SK-N-SH (cell line): ENCODE measurements at regions not wholly inside any gene's neighbourhood (a gene's known extent, or its start where the extent isn't known, plus 50 kb on each side); places are given as distances from the start of the nearest gene placed in this dataset.

Experiments
- CTCF ChIA-PET: fragments of 300-600, 350-600 bp; formaldehyde crosslinking; extraction: SDS; loops from one replicate; lab custom pipeline; 2021; lab: Yijun Ruan, JAX
- POLR2A ChIA-PET: fragments of 350-600 bp; sonication (Branson Sonifier 250); formaldehyde crosslinking; extraction: SDS; loops from one replicate; lab custom pipeline; 2020; ENCODE audit warnings: antibody characterized with exemption, inconsistent platforms; lab: Yijun Ruan, JAX
- DNase-seq: peaks from one replicate; pipeline ENCODE4 v3.0.0; 2012
- H2AFZ ChIP-seq: fragments of 200-600 bp; sonication (generic); 2 replicates; pipeline ENCODE4 v1.8.1; 2016; ENCODE audit warnings: antibody characterized with exemption, mild to moderate bottlenecking, low read depth
- H3F3A ChIP-seq: fragments of 200-600 bp; sonication (generic); replicated peaks from 2 replicates; pipeline ENCODE3; 2016; ENCODE audit warnings: antibody characterized with exemption, mild to moderate bottlenecking; ENCODE audit not compliant: insufficient read depth
- H3K27ac ChIP-seq, 2 experiments: fragments of 200-500 bp in 1 of 2; fragments of 200-600 bp in 1 of 2; sonication (Bioruptor generic) in 1 of 2; sonication (generic), shearing (Covaris generic) in 1 of 2; 2 replicates each; pipeline versions ENCODE4 v1.5.1 to v1.6.1; 2014 to 2016; ENCODE audit warnings: low read depth in 2 of 2, inconsistent platforms in 1 of 2, low read length in 1 of 2, mild to moderate bottlenecking in 1 of 2, mixed read lengths in 1 of 2
- H3K27me3 ChIP-seq: fragments of 200-600 bp; sonication (generic), shearing (Covaris generic); 2 replicates; pipeline ENCODE4 v1.6.1; 2016; ENCODE audit warnings: mixed run types; ENCODE audit not compliant: insufficient read depth
- H3K36me3 ChIP-seq, 2 experiments: fragments of 200-500 bp in 1 of 2; fragments of 200-600 bp in 1 of 2; sonication (Bioruptor generic) in 1 of 2; sonication (generic) in 1 of 2; replicated peaks in 1 of 2; 2 replicates each; pipeline versions ENCODE3 to v1.5.1; 2014 to 2016; ENCODE audit warnings: low read length in 1 of 2, mild to moderate bottlenecking in 1 of 2; ENCODE audit not compliant: insufficient read depth in 2 of 2, control insufficient read depth in 1 of 2
- H3K4me1 ChIP-seq, 2 experiments: fragments of 200-500 bp in 1 of 2; fragments of 200-600 bp in 1 of 2; sonication (Bioruptor generic) in 1 of 2; sonication (generic), shearing (Covaris generic) in 1 of 2; 2 replicates each; pipeline versions ENCODE4 v1.5.1 to v1.6.1; 2014 to 2016; ENCODE audit warnings: low read depth in 1 of 2, low read length in 1 of 2, mixed run types in 1 of 2; ENCODE audit not compliant: insufficient read depth in 2 of 2, control insufficient read depth in 1 of 2
- H3K4me2 ChIP-seq: fragments of 200-600 bp; sonication (generic), shearing (Covaris generic); 2 replicates; pipeline ENCODE4 v1.6.1; 2017; ENCODE audit warnings: mixed run types
- H3K4me3 ChIP-seq, 2 experiments: fragments of 200-500 bp in 1 of 2; fragments of 200-600 bp in 1 of 2; sonication (Bioruptor generic) in 1 of 2; sonication (generic), shearing (Covaris generic) in 1 of 2; 2 replicates each; pipeline versions ENCODE4 v1.5.1 to v1.8.1; 2014 to 2016; ENCODE audit warnings: low read depth in 2 of 2, inconsistent platforms in 1 of 2, low read length in 1 of 2, mild to moderate bottlenecking in 1 of 2, mixed read lengths in 1 of 2, moderate library complexity in 1 of 2
- H3K79me2 ChIP-seq: fragments of 200-600 bp; sonication (generic); 2 replicates; pipeline ENCODE4 v1.8.1; 2017; ENCODE audit warnings: mild to moderate bottlenecking; ENCODE audit not compliant: insufficient read depth
- H3K9ac ChIP-seq: fragments of 200-600 bp; sonication (generic); 2 replicates; pipeline ENCODE4 v1.6.1; 2017; ENCODE audit warnings: mixed run types
- H3K9me2 ChIP-seq: fragments of 200-600 bp; sonication (generic); 2 replicates; pipeline ENCODE4 v1.6.1; 2017; ENCODE audit warnings: mixed run types
- H3K9me3 ChIP-seq: fragments of 200-600 bp; sonication (generic); 2 replicates; pipeline ENCODE4 v1.6.1; 2017; ENCODE audit warnings: mixed run types, mild to moderate bottlenecking, moderate library complexity
- H4K20me1 ChIP-seq: fragments of 200-600 bp; sonication (generic); 2 replicates; pipeline ENCODE4 v1.6.1; 2017; ENCODE audit warnings: mild to moderate bottlenecking, mixed run types; ENCODE audit not compliant: insufficient read depth
- ELF1 ChIP-seq: IDR thresholded peaks from 2 replicates; pipeline ENCODE4 v1.4.0; 2012
- EP300 ChIP-seq, 2 experiments: IDR thresholded peaks; 2 replicates each; pipeline versions ENCODE4 v1.4.0 to v1.6.1; 2012; ENCODE audit warnings: borderline replicate concordance in 1 of 2, low read depth in 1 of 2, low read length in 1 of 2
- GABPA ChIP-seq: IDR thresholded peaks from 2 replicates; pipeline ENCODE4 v1.4.0; 2012; ENCODE audit warnings: low read depth, mild to moderate bottlenecking
- JUND ChIP-seq: IDR thresholded peaks from 2 replicates; pipeline ENCODE4 v1.4.0; 2012
- MEF2A ChIP-seq: IDR thresholded peaks from 2 replicates; pipeline ENCODE4 v1.4.0; 2012; ENCODE audit warnings: low read depth, borderline replicate concordance
- MXI1 ChIP-seq: IDR thresholded peaks from 2 replicates; pipeline ENCODE4 v1.6.1; 2012; ENCODE audit warnings: mild to moderate bottlenecking, low read depth, low read length, improper control_type of control experiment
- NFIC ChIP-seq: IDR thresholded peaks from 2 replicates; pipeline ENCODE4 v1.4.0; 2012; ENCODE audit warnings: borderline replicate concordance
- NRF1 ChIP-seq: IDR thresholded peaks from 2 replicates; pipeline ENCODE4 v1.6.1; 2012; ENCODE audit warnings: low read depth, mild to moderate bottlenecking, low read length
- POLR2AphosphoS5 ChIP-seq: IDR thresholded peaks from 2 replicates; pipeline ENCODE4 v1.6.1; 2012; ENCODE audit warnings: low read depth, low read length
- RCOR1 ChIP-seq: fragments of 150-350 bp; IDR thresholded peaks from 2 replicates; pipeline ENCODE4 v1.6.1; 2017; ENCODE audit warnings: antibody characterized with exemption, low read length
- SIN3A ChIP-seq: IDR thresholded peaks from 2 replicates; pipeline ENCODE4 v1.6.1; 2012; ENCODE audit warnings: low read depth, mild to moderate bottlenecking, low read length, moderate library complexity, borderline replicate concordance
- TCF12 ChIP-seq: IDR thresholded peaks from 2 replicates; pipeline ENCODE4 v1.4.0; 2012
- YY1 ChIP-seq: IDR thresholded peaks from 2 replicates; pipeline ENCODE4 v1.4.0; 2012; ENCODE audit warnings: low read depth, mild to moderate bottlenecking
- WGBS: methylation state at CpG from one replicate; pipeline ENCODE4 v1.1.6; 2017; ENCODE audit warnings: low lambda C conversion rate; 5-methylcytosine and 5-hydroxymethylcytosine counted together
- TF ChIP-seq, protein P1 (sequence below): IDR thresholded peaks from 2 replicates; pipeline ENCODE4 v1.4.0; 2012; ENCODE audit warnings: low read depth, borderline replicate concordance
- TF ChIP-seq, protein P2 (sequence below): IDR thresholded peaks from 2 replicates; pipeline ENCODE4 v1.4.0; 2012; ENCODE audit warnings: low read depth, borderline replicate concordance
- TF ChIP-seq, protein P3 (sequence below): IDR thresholded peaks from 2 replicates; pipeline ENCODE4; 2012

DNA sequence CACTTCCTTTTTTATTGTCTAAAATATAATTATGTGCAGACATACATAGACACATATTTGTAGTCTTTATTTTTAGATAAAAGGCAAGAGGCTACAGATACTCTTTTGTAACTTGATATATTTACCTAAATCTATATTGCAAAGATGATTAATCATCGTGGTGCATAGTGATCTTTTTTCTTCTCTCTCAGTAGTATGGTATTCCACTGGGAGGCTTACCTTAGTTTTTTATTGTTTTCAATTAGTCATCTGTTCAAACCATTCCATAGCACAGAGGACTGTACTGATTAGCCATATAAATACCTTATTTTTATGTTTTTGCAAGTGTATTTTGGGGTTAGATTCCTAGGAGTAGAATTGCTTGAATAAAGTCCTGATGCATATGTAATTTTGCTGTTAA is 619.7 kb downstream of the GRXCR1 start:
- Histone ChIP-seq H3K27me3 (no peaks in the 10 kb centered on the region; the same call in 1 of the 2 replicates), H2AFZ (no peak overlapping the region), H3K4me3 (no peak overlapping the region), H3F3A (no peaks in the 10 kb centered on the region), H3K36me3 (no peaks in the 10 kb centered on the region), H3K79me2 (no peaks in the 10 kb centered on the region), H4K20me1 (no peaks in the 10 kb centered on the region), H3K9me3 (no peaks in the 10 kb centered on the region), H3K9me2 (peaks cover 4% of the 10 kb centered on the region; the same call in 1 of the 2 replicates), H3K4me1 (no peaks in the 10 kb centered on the region), H3K9ac (no peak overlapping the region), H3K27ac (no peak overlapping the region), H3K4me2 (no peak overlapping the region)
- 0% methylated on average over 1 of the region's 1 CpG for WGBS
- no peak for DNase-seq
- CTCF ChIA-PET = no interaction called here
- TF ChIP-seq SIN3A (no peak), YY1 (no peak), TCF12 (no peak), GABPA (no peak)
- TF ChIP-seq, protein P1, sequence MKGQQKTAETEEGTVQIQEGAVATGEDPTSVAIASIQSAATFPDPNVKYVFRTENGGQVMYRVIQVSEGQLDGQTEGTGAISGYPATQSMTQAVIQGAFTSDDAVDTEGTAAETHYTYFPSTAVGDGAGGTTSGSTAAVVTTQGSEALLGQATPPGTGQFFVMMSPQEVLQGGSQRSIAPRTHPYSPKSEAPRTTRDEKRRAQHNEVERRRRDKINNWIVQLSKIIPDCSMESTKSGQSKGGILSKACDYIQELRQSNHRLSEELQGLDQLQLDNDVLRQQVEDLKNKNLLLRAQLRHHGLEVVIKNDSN = no peak
- POLR2A ChIA-PET = no interaction called here

DNA sequence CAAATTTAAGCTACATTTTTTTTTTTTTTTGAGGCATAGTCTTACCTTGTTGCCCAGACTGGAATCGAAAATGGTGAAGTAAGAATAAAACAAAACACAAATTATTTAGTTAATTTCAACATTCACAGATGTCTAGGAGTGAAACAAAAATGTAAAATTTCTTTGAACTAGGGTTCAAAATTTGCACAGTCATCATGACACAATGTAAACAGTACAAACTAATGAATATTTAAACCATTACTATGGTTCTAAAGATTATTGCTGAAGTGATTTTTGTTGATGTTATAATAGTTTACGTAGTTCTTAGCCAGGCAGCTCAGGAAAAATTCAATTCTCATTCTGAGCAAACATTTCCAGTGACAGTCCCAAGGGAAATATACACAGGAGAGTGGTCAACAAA is 633.1 kb downstream of the GRXCR1 start:
- Histone ChIP-seq H3F3A (no peaks in the 10 kb centered on the region), H3K4me2 (no peak overlapping the region), H3K9me3 (no peaks in the 10 kb centered on the region), H4K20me1 (no peaks in the 10 kb centered on the region), H3K4me3 (no peak overlapping the region), H3K9me2 (no peaks in the 10 kb centered on the region), H3K4me1 (no peaks in the 10 kb centered on the region), H2AFZ (no peak overlapping the region), H3K27me3 (no peaks in the 10 kb centered on the region), H3K9ac (no peak overlapping the region), H3K36me3 (no peaks in the 10 kb centered on the region), H3K79me2 (no peaks in the 10 kb centered on the region), H3K27ac (no peak overlapping the region)
- DNase-seq = no peak
- 7% methylated on average over 2 of the region's 2 CpGs for WGBS
- TF ChIP-seq NFIC (no peak), SIN3A (no peak), MXI1 (no peak)
- CTCF ChIA-PET = no interaction called here
- POLR2A ChIA-PET = no interaction called here

DNA sequence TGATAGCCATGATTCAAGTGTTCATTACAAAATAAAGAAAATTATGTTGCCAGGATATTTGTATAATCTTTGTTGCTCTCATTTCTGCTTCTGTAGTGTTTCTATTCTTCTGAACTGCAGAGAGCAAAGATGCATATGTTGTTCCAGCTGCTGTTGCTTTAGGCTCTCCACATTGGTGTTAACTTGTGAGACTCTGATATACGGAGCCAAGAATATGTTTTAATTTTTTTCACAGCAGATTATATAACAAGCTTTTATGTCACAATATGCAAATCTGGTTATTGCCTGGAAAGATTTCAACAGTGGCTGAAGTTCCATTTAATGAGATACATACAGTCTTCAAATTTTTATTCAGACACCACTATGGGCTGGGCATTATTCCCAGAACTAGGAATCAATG is 655.0 kb downstream of the GRXCR1 start:
- H3K9me2 ChIP-seq = no peaks in the 10 kb centered on the region
- H3K4me2 ChIP-seq = no peak overlapping the region
- DNase-seq = no peak
- no peak overlapping the region for H3K27ac ChIP-seq
- H3K9ac ChIP-seq = no peak overlapping the region
- H3K4me3 ChIP-seq = no peak overlapping the region
- H4K20me1 ChIP-seq = no peaks in the 10 kb centered on the region
- no peaks in the 10 kb centered on the region for H3K79me2 ChIP-seq
- ChIA-PET CTCF (no interaction called here), POLR2A (no interaction called here)
- 7% methylated on average over 1 of the region's 1 CpG for WGBS
- H3K27me3 ChIP-seq = no peaks in the 10 kb centered on the region
- H2AFZ ChIP-seq = no peak overlapping the region
- no peaks in the 10 kb centered on the region for H3K9me3 ChIP-seq
- no peaks in the 10 kb centered on the region for H3F3A ChIP-seq
- H3K36me3 ChIP-seq = no peaks in the 10 kb centered on the region
- H3K4me1 ChIP-seq = no peaks in the 10 kb centered on the region
- TF ChIP-seq POLR2AphosphoS5 (no peak), YY1 (no peak), TCF12 (no peak), MXI1 (no peak), MEF2A (no peak), JUND (no peak), NFIC (no peak), EP300 (IDR thresholded peaks at IDR 0.05; ENCODE audit: borderline replicate concordance in 1 of 2, low read depth in 1 of 2, low read length in 1 of 2) (no peak), NRF1 (no peak), GABPA (no peak), RCOR1 (no peak), ELF1 (no peak)
- TF ChIP-seq, protein P1 = no peak
- TF ChIP-seq, protein P2, sequence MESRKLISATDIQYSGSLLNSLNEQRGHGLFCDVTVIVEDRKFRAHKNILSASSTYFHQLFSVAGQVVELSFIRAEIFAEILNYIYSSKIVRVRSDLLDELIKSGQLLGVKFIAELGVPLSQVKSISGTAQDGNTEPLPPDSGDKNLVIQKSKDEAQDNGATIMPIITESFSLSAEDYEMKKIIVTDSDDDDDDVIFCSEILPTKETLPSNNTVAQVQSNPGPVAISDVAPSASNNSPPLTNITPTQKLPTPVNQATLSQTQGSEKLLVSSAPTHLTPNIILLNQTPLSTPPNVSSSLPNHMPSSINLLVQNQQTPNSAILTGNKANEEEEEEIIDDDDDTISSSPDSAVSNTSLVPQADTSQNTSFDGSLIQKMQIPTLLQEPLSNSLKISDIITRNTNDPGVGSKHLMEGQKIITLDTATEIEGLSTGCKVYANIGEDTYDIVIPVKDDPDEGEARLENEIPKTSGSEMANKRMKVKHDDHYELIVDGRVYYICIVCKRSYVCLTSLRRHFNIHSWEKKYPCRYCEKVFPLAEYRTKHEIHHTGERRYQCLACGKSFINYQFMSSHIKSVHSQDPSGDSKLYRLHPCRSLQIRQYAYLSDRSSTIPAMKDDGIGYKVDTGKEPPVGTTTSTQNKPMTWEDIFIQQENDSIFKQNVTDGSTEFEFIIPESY = no peak
- TF ChIP-seq, protein P3, sequence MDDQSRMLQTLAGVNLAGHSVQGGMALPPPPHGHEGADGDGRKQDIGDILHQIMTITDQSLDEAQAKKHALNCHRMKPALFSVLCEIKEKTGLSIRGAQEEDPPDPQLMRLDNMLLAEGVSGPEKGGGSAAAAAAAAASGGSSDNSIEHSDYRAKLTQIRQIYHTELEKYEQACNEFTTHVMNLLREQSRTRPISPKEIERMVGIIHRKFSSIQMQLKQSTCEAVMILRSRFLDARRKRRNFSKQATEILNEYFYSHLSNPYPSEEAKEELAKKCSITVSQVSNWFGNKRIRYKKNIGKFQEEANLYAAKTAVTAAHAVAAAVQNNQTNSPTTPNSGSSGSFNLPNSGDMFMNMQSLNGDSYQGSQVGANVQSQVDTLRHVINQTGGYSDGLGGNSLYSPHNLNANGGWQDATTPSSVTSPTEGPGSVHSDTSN = no peak
